ENCODE measurements at regions not wholly inside any gene's neighbourhood (a gene's known extent, or its start where the extent isn't known, plus 50 kb on each side); places are given as distances from the start of the nearest gene placed in this dataset.
A peak's percentile ranks its signal among the peaks of the same experiment; 100 is the strongest.

DNA sequence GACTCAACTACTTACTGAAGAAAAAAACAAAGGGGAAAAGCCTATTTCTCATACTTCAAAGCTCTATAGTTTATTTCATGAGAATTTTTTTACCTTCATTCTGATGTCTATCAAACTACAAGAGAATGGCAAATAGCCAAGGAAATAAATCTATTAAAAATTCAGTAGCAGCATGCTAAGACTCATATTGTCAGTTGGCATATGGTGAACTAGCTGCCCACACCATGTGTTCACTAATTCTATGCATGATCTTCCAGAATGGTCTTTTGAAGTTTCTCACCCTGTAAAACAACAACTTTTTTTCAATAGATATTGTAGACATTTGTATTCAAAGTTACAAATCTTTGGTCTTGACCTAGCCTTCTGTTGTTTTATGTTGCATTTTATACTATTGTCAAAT is 386.2 kb downstream of the RSL24D1 start:
- TF ChIP-seq, protein P1, sequence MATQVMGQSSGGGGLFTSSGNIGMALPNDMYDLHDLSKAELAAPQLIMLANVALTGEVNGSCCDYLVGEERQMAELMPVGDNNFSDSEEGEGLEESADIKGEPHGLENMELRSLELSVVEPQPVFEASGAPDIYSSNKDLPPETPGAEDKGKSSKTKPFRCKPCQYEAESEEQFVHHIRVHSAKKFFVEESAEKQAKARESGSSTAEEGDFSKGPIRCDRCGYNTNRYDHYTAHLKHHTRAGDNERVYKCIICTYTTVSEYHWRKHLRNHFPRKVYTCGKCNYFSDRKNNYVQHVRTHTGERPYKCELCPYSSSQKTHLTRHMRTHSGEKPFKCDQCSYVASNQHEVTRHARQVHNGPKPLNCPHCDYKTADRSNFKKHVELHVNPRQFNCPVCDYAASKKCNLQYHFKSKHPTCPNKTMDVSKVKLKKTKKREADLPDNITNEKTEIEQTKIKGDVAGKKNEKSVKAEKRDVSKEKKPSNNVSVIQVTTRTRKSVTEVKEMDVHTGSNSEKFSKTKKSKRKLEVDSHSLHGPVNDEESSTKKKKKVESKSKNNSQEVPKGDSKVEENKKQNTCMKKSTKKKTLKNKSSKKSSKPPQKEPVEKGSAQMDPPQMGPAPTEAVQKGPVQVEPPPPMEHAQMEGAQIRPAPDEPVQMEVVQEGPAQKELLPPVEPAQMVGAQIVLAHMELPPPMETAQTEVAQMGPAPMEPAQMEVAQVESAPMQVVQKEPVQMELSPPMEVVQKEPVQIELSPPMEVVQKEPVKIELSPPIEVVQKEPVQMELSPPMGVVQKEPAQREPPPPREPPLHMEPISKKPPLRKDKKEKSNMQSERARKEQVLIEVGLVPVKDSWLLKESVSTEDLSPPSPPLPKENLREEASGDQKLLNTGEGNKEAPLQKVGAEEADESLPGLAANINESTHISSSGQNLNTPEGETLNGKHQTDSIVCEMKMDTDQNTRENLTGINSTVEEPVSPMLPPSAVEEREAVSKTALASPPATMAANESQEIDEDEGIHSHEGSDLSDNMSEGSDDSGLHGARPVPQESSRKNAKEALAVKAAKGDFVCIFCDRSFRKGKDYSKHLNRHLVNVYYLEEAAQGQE (IDR thresholded peaks at IDR 0.05; ENCODE audit: insufficient replicate concordance, low read depth) = no peak
- no peak for TF ChIP-seq GABPA (IDR thresholded peaks at IDR 0.05; ENCODE audit: low read depth)
- DNase-seq (ENCODE audit: low read depth in 1 of 2, low spot score in 1 of 2) = no peak
- Histone ChIP-seq H3K27me3 (ENCODE audit: insufficient read depth, poor library complexity, severe bottlenecking) (no peaks in the 10 kb centered on the region), H3K4me3 (replicated peaks; ENCODE audit: insufficient read depth, low read length) (no peak overlapping the region), H3K27ac (replicated peaks) (no peak overlapping the region)

DNA sequence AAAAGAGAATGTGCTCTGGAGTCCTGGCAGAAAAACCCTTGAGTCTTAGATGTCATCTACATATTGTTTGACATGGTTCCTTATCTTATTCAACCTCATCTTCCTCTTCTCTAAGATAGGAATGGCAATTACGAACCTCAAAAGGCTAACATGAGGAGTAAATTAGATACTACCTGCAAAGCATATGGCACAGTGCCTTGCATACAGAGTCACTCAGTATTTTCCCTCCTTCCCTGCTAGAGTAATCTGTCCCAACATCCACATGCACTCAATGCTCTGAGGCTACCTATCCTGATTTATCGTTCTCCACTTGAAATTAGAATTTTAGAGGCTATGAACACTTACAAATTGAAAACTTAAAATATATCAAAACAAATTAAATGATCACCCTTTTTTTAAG is 386.7 kb downstream of the RSL24D1 start:
- no peak for DNase-seq (ENCODE audit: low read depth in 1 of 2, low spot score in 1 of 2)
- Histone ChIP-seq H3K27me3 (ENCODE audit: insufficient read depth, poor library complexity, severe bottlenecking) (no peaks in the 10 kb centered on the region), H3K27ac (replicated peaks) (no peak overlapping the region), H3K4me3 (replicated peaks; ENCODE audit: insufficient read depth, low read length) (no peak overlapping the region)
- no peak for TF ChIP-seq SPI1 (IDR thresholded peaks at IDR 0.05; ENCODE audit: borderline replicate concordance, low read depth)
- TF ChIP-seq, protein P1 (IDR thresholded peaks at IDR 0.05; ENCODE audit: insufficient replicate concordance, low read depth) = no peak
- no peak for TF ChIP-seq GABPA (IDR thresholded peaks at IDR 0.05; ENCODE audit: low read depth)
- no peak for TF ChIP-seq POLR2AphosphoS5 (IDR thresholded peaks at IDR 0.05; ENCODE audit: low read depth)
- TF ChIP-seq, protein P2, sequence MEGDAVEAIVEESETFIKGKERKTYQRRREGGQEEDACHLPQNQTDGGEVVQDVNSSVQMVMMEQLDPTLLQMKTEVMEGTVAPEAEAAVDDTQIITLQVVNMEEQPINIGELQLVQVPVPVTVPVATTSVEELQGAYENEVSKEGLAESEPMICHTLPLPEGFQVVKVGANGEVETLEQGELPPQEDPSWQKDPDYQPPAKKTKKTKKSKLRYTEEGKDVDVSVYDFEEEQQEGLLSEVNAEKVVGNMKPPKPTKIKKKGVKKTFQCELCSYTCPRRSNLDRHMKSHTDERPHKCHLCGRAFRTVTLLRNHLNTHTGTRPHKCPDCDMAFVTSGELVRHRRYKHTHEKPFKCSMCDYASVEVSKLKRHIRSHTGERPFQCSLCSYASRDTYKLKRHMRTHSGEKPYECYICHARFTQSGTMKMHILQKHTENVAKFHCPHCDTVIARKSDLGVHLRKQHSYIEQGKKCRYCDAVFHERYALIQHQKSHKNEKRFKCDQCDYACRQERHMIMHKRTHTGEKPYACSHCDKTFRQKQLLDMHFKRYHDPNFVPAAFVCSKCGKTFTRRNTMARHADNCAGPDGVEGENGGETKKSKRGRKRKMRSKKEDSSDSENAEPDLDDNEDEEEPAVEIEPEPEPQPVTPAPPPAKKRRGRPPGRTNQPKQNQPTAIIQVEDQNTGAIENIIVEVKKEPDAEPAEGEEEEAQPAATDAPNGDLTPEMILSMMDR (IDR thresholded peaks at IDR 0.05; ENCODE audit: insufficient read depth, low read length) = no peak

DNA sequence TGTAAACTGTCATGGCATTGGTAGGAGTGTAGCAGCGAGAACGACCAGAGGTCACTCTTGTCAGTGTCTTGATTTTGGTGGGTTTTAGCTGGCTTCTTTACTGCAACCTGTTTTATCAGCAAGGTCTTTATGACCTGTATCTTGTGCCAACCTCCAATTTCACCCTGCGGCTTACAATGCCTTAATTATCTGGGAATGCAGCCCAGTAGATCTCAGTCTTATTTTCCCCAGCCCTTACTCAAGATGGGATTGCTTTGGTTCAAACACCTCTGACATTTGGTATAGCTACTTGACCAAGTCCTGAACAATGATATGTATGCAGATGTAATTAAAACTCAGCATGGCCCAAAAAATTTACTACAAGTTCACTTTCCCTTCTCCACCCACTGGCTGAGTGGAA is 388.4 kb downstream of the RSL24D1 start:
- Histone ChIP-seq H3K4me3 (replicated peaks; ENCODE audit: insufficient read depth, low read length) (no peak overlapping the region), H3K27ac (replicated peaks) (no peak overlapping the region), H3K27me3 (ENCODE audit: insufficient read depth, poor library complexity, severe bottlenecking) (no peaks in the 10 kb centered on the region)
- DNase-seq (ENCODE audit: low read depth in 1 of 2, low spot score in 1 of 2) = no peak
- no peak for TF ChIP-seq GABPA (IDR thresholded peaks at IDR 0.05; ENCODE audit: low read depth)
- TF ChIP-seq, protein P1 (IDR thresholded peaks at IDR 0.05; ENCODE audit: insufficient replicate concordance, low read depth) = no peak
- no peak for TF ChIP-seq POLR2AphosphoS5 (IDR thresholded peaks at IDR 0.05; ENCODE audit: low read depth)
- TF ChIP-seq, protein P2 (IDR thresholded peaks at IDR 0.05; ENCODE audit: insufficient read depth, low read length) = no peak
- TF ChIP-seq SPI1 (IDR thresholded peaks at IDR 0.05; ENCODE audit: borderline replicate concordance, low read depth) = no peak

DNA sequence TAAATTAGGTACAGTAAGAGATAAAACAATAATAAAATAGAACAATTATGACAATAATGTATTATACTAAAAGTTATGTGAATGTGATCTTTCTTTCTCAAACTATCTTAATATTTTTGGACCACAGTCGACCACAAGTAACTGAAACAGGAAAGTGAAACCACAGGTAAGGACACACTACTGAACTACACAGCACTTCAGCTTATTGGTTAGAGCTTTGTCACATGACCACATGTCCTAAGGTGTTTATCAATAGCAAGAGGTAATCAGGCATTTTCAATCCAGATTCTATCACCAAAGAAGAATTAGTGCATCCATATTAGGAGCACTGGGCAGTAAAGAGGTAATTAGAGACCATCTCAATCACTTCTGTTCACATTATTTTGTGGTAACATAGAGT is 392.8 kb downstream of the RSL24D1 start:
- Histone ChIP-seq H3K4me3 (replicated peaks; ENCODE audit: insufficient read depth, low read length) (no peak overlapping the region), H3K27me3 (ENCODE audit: insufficient read depth, poor library complexity, severe bottlenecking) (no peaks in the 10 kb centered on the region), H3K27ac (replicated peaks) (peak overlapping the region; percentile 29)
- TF ChIP-seq SPI1 (IDR thresholded peaks at IDR 0.05; ENCODE audit: borderline replicate concordance, low read depth) (no peak), GABPA (IDR thresholded peaks at IDR 0.05; ENCODE audit: low read depth) (no peak), POLR2AphosphoS5 (IDR thresholded peaks at IDR 0.05; ENCODE audit: low read depth) (no peak)
- TF ChIP-seq, protein P2 (IDR thresholded peaks at IDR 0.05; ENCODE audit: insufficient read depth, low read length) = no peak
- TF ChIP-seq, protein P1 (IDR thresholded peaks at IDR 0.05; ENCODE audit: insufficient replicate concordance, low read depth) = no peak
- DNase-seq (ENCODE audit: low read depth in 1 of 2, low spot score in 1 of 2) = no peak

Data from HL-60 (cell line).